H9 (cell line): ENCODE measurements at regions not wholly inside any gene's neighbourhood (a gene's known extent, or its start where the extent isn't known, plus 50 kb on each side); places are given as distances from the start of the nearest gene placed in this dataset.

ENCODE experiments used
- DNase-seq: peaks from one replicate; pipeline ENCODE4 v3.0.0-alpha.2; 2017
- H2AFZ ChIP-seq: one replicate; pipeline ENCODE4 v1.6.1; 2013; ENCODE audit warnings: mild to moderate bottlenecking, low read length, control low read depth, moderate library complexity
- H2AK5ac ChIP-seq: 2 replicates; pipeline ENCODE4 v1.6.1; 2013; ENCODE audit warnings: low read length, control low read depth, mixed read lengths; ENCODE audit not compliant: insufficient read length
- H2BK120ac ChIP-seq: one replicate; pipeline ENCODE4 v1.6.1; 2013; ENCODE audit warnings: low read depth, mild to moderate bottlenecking, low read length, control low read depth, inconsistent platforms; ENCODE audit not compliant: poor library complexity, severe bottlenecking
- H2BK12ac ChIP-seq: 2 replicates; pipeline ENCODE4 v1.6.1; 2013; ENCODE audit warnings: low read length, control low read depth, mixed read lengths, low read depth; ENCODE audit not compliant: insufficient read length
- H2BK15ac ChIP-seq: 2 replicates; pipeline ENCODE4 v1.6.1; 2013; ENCODE audit warnings: low read depth, low read length, control low read depth
- H2BK20ac ChIP-seq: one replicate; pipeline ENCODE4 v1.6.1; 2013; ENCODE audit warnings: low read depth, mild to moderate bottlenecking, low read length, control low read depth, inconsistent platforms; ENCODE audit not compliant: poor library complexity, severe bottlenecking
- H2BK5ac ChIP-seq: 2 replicates; pipeline ENCODE4 v1.6.1; 2013; ENCODE audit warnings: low read length, control low read depth, mixed read lengths; ENCODE audit not compliant: insufficient read length
- H3K14ac ChIP-seq: 2 replicates; pipeline ENCODE4 v1.6.1; 2013; ENCODE audit warnings: low read length, control low read depth; ENCODE audit not compliant: insufficient read depth
- H3K18ac ChIP-seq: 2 replicates; pipeline ENCODE4 v1.6.1; 2013; ENCODE audit warnings: low read depth, mild to moderate bottlenecking, mixed read lengths, low read length, control low read depth; ENCODE audit not compliant: insufficient read length
- H3K23ac ChIP-seq: 2 replicates; pipeline ENCODE4 v1.6.1; 2013; ENCODE audit warnings: low read length, control low read depth, mixed read lengths, low read depth; ENCODE audit not compliant: insufficient read length
- H3K23me2 ChIP-seq: 2 replicates; pipeline ENCODE4 v1.6.1; 2013; ENCODE audit warnings: low read depth, mild to moderate bottlenecking, mixed read lengths, low read length, control low read depth; ENCODE audit not compliant: insufficient read length, poor library complexity, severe bottlenecking
- H3K27ac ChIP-seq: 2 replicates; pipeline ENCODE4 v1.5.1; 2013; ENCODE audit warnings: low read length, control low read depth, mixed read lengths, low read depth; ENCODE audit not compliant: insufficient read length
- H3K27me3 ChIP-seq: 2 replicates; pipeline ENCODE4 v1.6.1; 2013; ENCODE audit warnings: low read length, control low read depth, inconsistent platforms; ENCODE audit not compliant: insufficient read depth
- H3K4ac ChIP-seq: 2 replicates; pipeline ENCODE4 v1.6.1; 2013; ENCODE audit warnings: low read depth, mild to moderate bottlenecking, control low read depth, inconsistent platforms, low read length, moderate library complexity
- H3K4me1 ChIP-seq: 2 replicates; pipeline ENCODE4 v1.6.1; 2013; ENCODE audit warnings: low read length, control low read depth, inconsistent platforms; ENCODE audit not compliant: insufficient read depth
- H3K4me2 ChIP-seq: 2 replicates; pipeline ENCODE4 v1.6.1; 2013; ENCODE audit warnings: low read length, control low read depth, mixed read lengths; ENCODE audit not compliant: insufficient read length, insufficient read depth
- H3K56ac ChIP-seq: 2 replicates; pipeline ENCODE4 v1.6.1; 2013; ENCODE audit warnings: low read depth, mild to moderate bottlenecking, mixed read lengths, low read length, control low read depth; ENCODE audit not compliant: insufficient read length
- H3K79me1 ChIP-seq: 2 replicates; pipeline ENCODE4 v1.6.1; 2013; ENCODE audit warnings: low read depth, mild to moderate bottlenecking, moderate library complexity, low read length, control low read depth, inconsistent platforms; ENCODE audit not compliant: insufficient read depth, poor library complexity, severe bottlenecking
- H3K79me2 ChIP-seq: 2 replicates; pipeline ENCODE4 v1.6.1; 2013; ENCODE audit warnings: low read length, control low read depth, inconsistent platforms; ENCODE audit not compliant: insufficient read depth
- H3K9ac ChIP-seq: 2 replicates; pipeline ENCODE4 v1.6.1; 2013; ENCODE audit warnings: low read length, control low read depth, mixed read lengths; ENCODE audit not compliant: insufficient read length; ENCODE audit errors: extremely low read depth
- H3K9me3 ChIP-seq: one replicate; pipeline ENCODE4 v1.6.1; 2013; ENCODE audit warnings: low read depth, low read length, inconsistent platforms; ENCODE audit not compliant: control insufficient read depth
- H3T11ph ChIP-seq: one replicate; pipeline ENCODE4 v1.6.1; 2013; ENCODE audit warnings: mild to moderate bottlenecking, low read length, control low read depth, inconsistent platforms
- H4K20me1 ChIP-seq: one replicate; pipeline ENCODE4 v1.6.1; 2013; ENCODE audit not compliant: control insufficient read depth, insufficient read length, insufficient read depth
- H4K5ac ChIP-seq: 2 replicates; pipeline ENCODE4 v1.6.1; 2013; ENCODE audit warnings: low read depth, mild to moderate bottlenecking, mixed read lengths, low read length, control low read depth; ENCODE audit not compliant: insufficient read length
- H4K8ac ChIP-seq: replicated peaks from 2 replicates; pipeline ENCODE4 v1.6.1; 2013; ENCODE audit warnings: low read length, control low read depth, mixed read lengths, low read depth; ENCODE audit not compliant: insufficient read length
- H4K91ac ChIP-seq: 2 replicates; pipeline ENCODE4 v1.6.1; 2013; ENCODE audit warnings: low read depth, mild to moderate bottlenecking, moderate library complexity, mixed read lengths, low read length, control low read depth; ENCODE audit not compliant: insufficient read length
- H3K27ac Mint-ChIP-seq, 3 experiments: 2 replicates in 2 of 3; 3 replicates in 1 of 3; pipeline ENCODE4 v1.8.0; 2020 to 2021; ENCODE audit warnings: mixed read lengths in 3 of 3, mild to moderate bottlenecking in 1 of 3, moderate library complexity in 1 of 3
- H3K27me3 Mint-ChIP-seq: 2 replicates; pipeline ENCODE4 v1.8.0; 2021; ENCODE audit warnings: low read depth, mild to moderate bottlenecking, moderate library complexity, mixed read lengths
- H3K36me3 Mint-ChIP-seq, 3 experiments: 2 replicates in 2 of 3; 3 replicates in 1 of 3; pipeline ENCODE4 v1.8.0; 2020 to 2021; ENCODE audit warnings: low read depth in 3 of 3, mixed read lengths in 3 of 3; ENCODE audit not compliant: insufficient read depth in 1 of 3
- H3K4me1 Mint-ChIP-seq, 2 experiments: 2 replicates each; pipeline ENCODE4 v1.8.0; 2020; ENCODE audit warnings: mixed read lengths in 2 of 2
- H3K4me3 Mint-ChIP-seq, 2 experiments: 2 replicates in 1 of 2; 3 replicates in 1 of 2; pipeline ENCODE4 v1.8.0; 2020 to 2021; ENCODE audit warnings: mild to moderate bottlenecking in 2 of 2, mixed read lengths in 2 of 2, moderate library complexity in 1 of 2
- H3K9me3 Mint-ChIP-seq, 2 experiments: 2 replicates in 1 of 2; 3 replicates in 1 of 2; pipeline ENCODE4 v1.8.0; 2020; ENCODE audit warnings: mild to moderate bottlenecking in 2 of 2, mixed read lengths in 2 of 2, moderate library complexity in 1 of 2
- WGBS: extraction: QIAGEN DNeasy Blood & Tissue Kit; methylation state at CpG from one replicate; pipeline ENCODE4 v1.1.7; 2013; ENCODE audit warnings: missing lambda C conversion rate, low lambda C conversion rate, mixed read lengths; ENCODE audit not compliant: insufficient read length; ENCODE audit errors: extremely low coverage; 5-methylcytosine and 5-hydroxymethylcytosine counted together
- TF ChIP-seq, protein P1 (sequence below): fragments of 200-600 bp; sonication (generic); conservative IDR thresholded peaks from 3 replicates; pipeline ENCODE4 v1.8.0; 2021; ENCODE audit warnings: antibody characterized with exemption, mild to moderate bottlenecking

DNA sequence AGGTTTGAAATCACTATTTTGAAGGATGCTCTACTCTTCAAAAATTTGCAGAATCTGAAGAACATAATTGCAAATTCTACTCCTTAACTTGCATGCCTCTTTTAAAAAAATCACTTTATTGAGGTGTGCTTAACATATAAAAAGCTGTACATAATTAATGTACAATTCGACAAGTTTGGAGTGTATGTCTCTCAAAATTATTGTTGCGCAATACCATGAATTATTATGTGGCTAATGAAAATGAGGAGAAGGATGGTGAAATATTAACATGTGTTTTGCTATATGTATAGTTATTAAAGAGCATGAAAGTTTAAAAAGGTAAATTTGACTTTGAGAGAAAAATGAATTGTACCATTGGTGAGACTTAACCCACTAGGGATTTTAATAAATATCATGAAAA lies 187.2 kb upstream of the MALRD1 start:
- Histone ChIP-seq H2BK15ac (no peak overlapping the region), H2BK120ac (no peak overlapping the region), H3K4ac (no peak overlapping the region), H4K20me1 (no peaks in the 10 kb centered on the region), H4K91ac (no peak overlapping the region), H3K56ac (no peak overlapping the region), H3K27me3 (no peaks in the 10 kb centered on the region), H2BK12ac (no peak overlapping the region), H3K9ac (no peak overlapping the region), H3K79me2 (no peaks in the 10 kb centered on the region), H3K23me2 (no peaks in the 10 kb centered on the region), H3K18ac (no peak overlapping the region), H2BK5ac (no peak overlapping the region), H3K27ac (no peak overlapping the region), H3K79me1 (no peaks in the 10 kb centered on the region), H2AK5ac (no peak overlapping the region), H2AFZ (no peak overlapping the region), H2BK20ac (no peak overlapping the region), H3K14ac (no peak overlapping the region), H4K8ac (no peak overlapping the region), H3K4me2 (no peak overlapping the region), H3K4me1 (peaks cover 2% of the 10 kb centered on the region; the same call in 1 of the 2 replicates), H3K9me3 (no peaks in the 10 kb centered on the region), H4K5ac (no peak overlapping the region), H3K23ac (no peak overlapping the region), H3T11ph (no peak overlapping the region)
- no peaks in the 10 kb centered on the region; a peak in 1 of 5 replicates for H3K9me3 Mint-ChIP-seq
- no peak overlapping the region for H3K4me3 Mint-ChIP-seq
- H3K27me3 Mint-ChIP-seq, result no peaks in the 10 kb centered on the region
- TF ChIP-seq, protein P1, sequence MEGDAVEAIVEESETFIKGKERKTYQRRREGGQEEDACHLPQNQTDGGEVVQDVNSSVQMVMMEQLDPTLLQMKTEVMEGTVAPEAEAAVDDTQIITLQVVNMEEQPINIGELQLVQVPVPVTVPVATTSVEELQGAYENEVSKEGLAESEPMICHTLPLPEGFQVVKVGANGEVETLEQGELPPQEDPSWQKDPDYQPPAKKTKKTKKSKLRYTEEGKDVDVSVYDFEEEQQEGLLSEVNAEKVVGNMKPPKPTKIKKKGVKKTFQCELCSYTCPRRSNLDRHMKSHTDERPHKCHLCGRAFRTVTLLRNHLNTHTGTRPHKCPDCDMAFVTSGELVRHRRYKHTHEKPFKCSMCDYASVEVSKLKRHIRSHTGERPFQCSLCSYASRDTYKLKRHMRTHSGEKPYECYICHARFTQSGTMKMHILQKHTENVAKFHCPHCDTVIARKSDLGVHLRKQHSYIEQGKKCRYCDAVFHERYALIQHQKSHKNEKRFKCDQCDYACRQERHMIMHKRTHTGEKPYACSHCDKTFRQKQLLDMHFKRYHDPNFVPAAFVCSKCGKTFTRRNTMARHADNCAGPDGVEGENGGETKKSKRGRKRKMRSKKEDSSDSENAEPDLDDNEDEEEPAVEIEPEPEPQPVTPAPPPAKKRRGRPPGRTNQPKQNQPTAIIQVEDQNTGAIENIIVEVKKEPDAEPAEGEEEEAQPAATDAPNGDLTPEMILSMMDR, result no peak
- H3K27ac Mint-ChIP-seq, result no peak overlapping the region
- DNase-seq, result no peak
- H3K4me1 Mint-ChIP-seq, result peaks cover 11 to 15% of the 10 kb centered on the region in 2 experiments
- H3K36me3 Mint-ChIP-seq, result no peaks in the 10 kb centered on the region
- WGBS, result no CpG with 5 or more reads among the region's 2 CpGs
